ENCODE measurements at regions not wholly inside any gene's neighbourhood (a gene's known extent, or its start where the extent isn't known, plus 50 kb on each side); places are given as distances from the start of the nearest gene placed in this dataset.

- TF ChIP-seq CTCF (IDR thresholded peaks at IDR 0.05; ENCODE audit: low read length) (no peak), EZH2 (IDR thresholded peaks at IDR 0.05; ENCODE audit: borderline replicate concordance, low read length) (no peak)
These were observed 1721.5 kb upstream of the SEL1L start for GRCh38 chr14:83255015-83255726.
